ENCODE measurements at regions not wholly inside any gene's neighbourhood (a gene's known extent, or its start where the extent isn't known, plus 50 kb on each side); places are given as distances from the start of the nearest gene placed in this dataset.

- Histone ChIP-seq H3K27ac (ENCODE audit: low read depth, low read length) (no peak overlapping the region), H3K4me3 (ENCODE audit: low read depth, low read length) (no peak overlapping the region), H3K9me3 (ENCODE audit: control insufficient read depth, insufficient read depth, low read length) (no peaks in the 10 kb centered on the region), H3K36me3 (ENCODE audit: control insufficient read depth, insufficient read depth, low read length) (no peaks in the 10 kb centered on the region), H3K27me3 (ENCODE audit: control insufficient read depth, insufficient read depth, low read length) (no peaks in the 10 kb centered on the region), H3K4me1 (ENCODE audit: control insufficient read depth, insufficient read depth, low read length) (no peaks in the 10 kb centered on the region)
- DNase-seq (ENCODE audit: low read depth in 4 of 6, low spot score in 6 of 6): no peak
- WGBS (ENCODE audit: insufficient coverage): 93% methylated on average over 2 of the region's 3 CpGs
Observed at GRCh38 chr16:7861891-7862582, 529.4 kb downstream of the RBFOX1 start.

GRCh38 chr16:7853197-7853596 lies 520.6 kb downstream of the RBFOX1 start:
- Histone ChIP-seq H3K9me3 (ENCODE audit: control insufficient read depth, insufficient read depth, low read length) (no peaks in the 10 kb centered on the region), H3K4me1 (ENCODE audit: control insufficient read depth, insufficient read depth, low read length) (no peaks in the 10 kb centered on the region), H3K27ac (ENCODE audit: low read depth, low read length) (no peak overlapping the region), H3K4me3 (ENCODE audit: low read depth, low read length) (no peak overlapping the region), H3K36me3 (ENCODE audit: control insufficient read depth, insufficient read depth, low read length) (no peaks in the 10 kb centered on the region), H3K27me3 (ENCODE audit: control insufficient read depth, insufficient read depth, low read length) (no peaks in the 10 kb centered on the region)
- 67% methylated on average over 1 of the region's 3 CpGs for WGBS (ENCODE audit: insufficient coverage)
- DNase-seq (ENCODE audit: low read depth in 4 of 6, low spot score in 6 of 6): no peak

GRCh38 chr16:7849841-7850240 lies 517.2 kb downstream of the RBFOX1 start:
- DNase-seq (ENCODE audit: low read depth in 4 of 6, low spot score in 6 of 6): peak in 2 of 6 donors; percentile 60 to 65
- no peak overlapping the region for H3K27ac ChIP-seq (ENCODE audit: low read depth, low read length)

GRCh38 chr16:7843261-7843660 lies 510.6 kb downstream of the RBFOX1 start:
- Histone ChIP-seq H3K4me3 (ENCODE audit: low read depth, low read length) (no peak overlapping the region), H3K27me3 (ENCODE audit: control insufficient read depth, insufficient read depth, low read length) (peaks cover 3% of the 10 kb centered on the region), H3K36me3 (ENCODE audit: control insufficient read depth, insufficient read depth, low read length) (no peaks in the 10 kb centered on the region), H3K9me3 (ENCODE audit: control insufficient read depth, insufficient read depth, low read length) (peaks cover 2% of the 10 kb centered on the region), H3K27ac (ENCODE audit: low read depth, low read length) (no peak overlapping the region), H3K4me1 (ENCODE audit: control insufficient read depth, insufficient read depth, low read length) (no peaks in the 10 kb centered on the region)
- WGBS (ENCODE audit: insufficient coverage): 14% methylated on average over 6 of the region's 7 CpGs
- peak in 2 of 6 donors; percentile 76 to 91 for DNase-seq (ENCODE audit: low read depth in 4 of 6, low spot score in 6 of 6)

More at GRCh38 chr16:7849841-7850240, 517.2 kb downstream of the RBFOX1 start:
- 13% methylated on average over 1 of the region's 3 CpGs for WGBS (ENCODE audit: insufficient coverage)
- Histone ChIP-seq H3K4me3 (ENCODE audit: low read depth, low read length) (no peak overlapping the region), H3K36me3 (ENCODE audit: control insufficient read depth, insufficient read depth, low read length) (no peaks in the 10 kb centered on the region), H3K27me3 (ENCODE audit: control insufficient read depth, insufficient read depth, low read length) (no peaks in the 10 kb centered on the region), H3K4me1 (ENCODE audit: control insufficient read depth, insufficient read depth, low read length) (no peaks in the 10 kb centered on the region), H3K9me3 (ENCODE audit: control insufficient read depth, insufficient read depth, low read length) (no peaks in the 10 kb centered on the region)

GRCh38 chr16:7839568-7839967 lies 506.9 kb downstream of the RBFOX1 start:
- WGBS (ENCODE audit: insufficient coverage): no CpG with 5 or more reads among the region's 4 CpGs
- DNase-seq (ENCODE audit: low read depth in 4 of 6, low spot score in 6 of 6): peak in 1 of 6 donors; percentile 21
- Histone ChIP-seq H3K27ac (ENCODE audit: low read depth, low read length) (no peak overlapping the region), H3K4me3 (ENCODE audit: low read depth, low read length) (no peak overlapping the region), H3K4me1 (ENCODE audit: control insufficient read depth, insufficient read depth, low read length) (no peaks in the 10 kb centered on the region), H3K36me3 (ENCODE audit: control insufficient read depth, insufficient read depth, low read length) (no peaks in the 10 kb centered on the region), H3K27me3 (ENCODE audit: control insufficient read depth, insufficient read depth, low read length) (peaks cover 2% of the 10 kb centered on the region), H3K9me3 (ENCODE audit: control insufficient read depth, insufficient read depth, low read length) (peaks cover 2% of the 10 kb centered on the region)

- H3K4me3 ChIP-seq (ENCODE audit: low read depth, low read length): no peak overlapping the region
- H3K27ac ChIP-seq (ENCODE audit: low read depth, low read length): no peak overlapping the region
- H3K27me3 ChIP-seq (ENCODE audit: control insufficient read depth, insufficient read depth, low read length): no peaks in the 10 kb centered on the region
- WGBS (ENCODE audit: insufficient coverage): no CpG with 5 or more reads among the region's 1 CpG
- H3K9me3 ChIP-seq (ENCODE audit: control insufficient read depth, insufficient read depth, low read length): no peaks in the 10 kb centered on the region
- no peaks in the 10 kb centered on the region for H3K4me1 ChIP-seq (ENCODE audit: control insufficient read depth, insufficient read depth, low read length)
- peak in 2 of 6 donors; percentile 15 to 39 for DNase-seq (ENCODE audit: low read depth in 4 of 6, low spot score in 6 of 6)
- H3K36me3 ChIP-seq (ENCODE audit: control insufficient read depth, insufficient read depth, low read length): no peaks in the 10 kb centered on the region
Observed at GRCh38 chr16:7834771-7835431, 502.3 kb downstream of the RBFOX1 start.

GRCh38 chr16:7820816-7821215 lies 488.2 kb downstream of the RBFOX1 start:
- 50% methylated on average over 1 of the region's 4 CpGs for WGBS (ENCODE audit: insufficient coverage)
- Histone ChIP-seq H3K27ac (ENCODE audit: low read depth, low read length) (no peak overlapping the region), H3K9me3 (ENCODE audit: control insufficient read depth, insufficient read depth, low read length) (no peaks in the 10 kb centered on the region), H3K4me1 (ENCODE audit: control insufficient read depth, insufficient read depth, low read length) (no peaks in the 10 kb centered on the region), H3K4me3 (ENCODE audit: low read depth, low read length) (no peak overlapping the region), H3K27me3 (ENCODE audit: control insufficient read depth, insufficient read depth, low read length) (no peaks in the 10 kb centered on the region), H3K36me3 (ENCODE audit: control insufficient read depth, insufficient read depth, low read length) (no peaks in the 10 kb centered on the region)
- peak in 1 of 6 donors; percentile 75 for DNase-seq (ENCODE audit: low read depth in 4 of 6, low spot score in 6 of 6)

- H3K27me3 ChIP-seq (ENCODE audit: control insufficient read depth, insufficient read depth, low read length): no peaks in the 10 kb centered on the region
- H3K4me3 ChIP-seq (ENCODE audit: low read depth, low read length): no peak overlapping the region
- no peak overlapping the region for H3K27ac ChIP-seq (ENCODE audit: low read depth, low read length)
- H3K36me3 ChIP-seq (ENCODE audit: control insufficient read depth, insufficient read depth, low read length): no peaks in the 10 kb centered on the region
- WGBS (ENCODE audit: insufficient coverage): 100% methylated on average over 3 of the region's 8 CpGs
- DNase-seq (ENCODE audit: low read depth in 4 of 6, low spot score in 6 of 6): peak in 2 of 6 donors; percentile 19 to 76
- H3K4me1 ChIP-seq (ENCODE audit: control insufficient read depth, insufficient read depth, low read length): no peaks in the 10 kb centered on the region
- no peaks in the 10 kb centered on the region for H3K9me3 ChIP-seq (ENCODE audit: control insufficient read depth, insufficient read depth, low read length)
Observed at GRCh38 chr16:7805686-7806396, 473.2 kb downstream of the RBFOX1 start.

GRCh38 chr16:7804635-7805195 lies 472.1 kb downstream of the RBFOX1 start:
- Histone ChIP-seq H3K27me3 (ENCODE audit: control insufficient read depth, insufficient read depth, low read length) (no peaks in the 10 kb centered on the region), H3K9me3 (ENCODE audit: control insufficient read depth, insufficient read depth, low read length) (no peaks in the 10 kb centered on the region), H3K36me3 (ENCODE audit: control insufficient read depth, insufficient read depth, low read length) (no peaks in the 10 kb centered on the region), H3K4me3 (ENCODE audit: low read depth, low read length) (no peak overlapping the region), H3K27ac (ENCODE audit: low read depth, low read length) (no peak overlapping the region), H3K4me1 (ENCODE audit: control insufficient read depth, insufficient read depth, low read length) (no peaks in the 10 kb centered on the region)
- WGBS (ENCODE audit: insufficient coverage): 82% methylated on average over 8 of the region's 10 CpGs
- DNase-seq (ENCODE audit: low read depth in 4 of 6, low spot score in 6 of 6): peak in 1 of 6 donors; percentile 87

All from spinal cord (tissue), 9 donors.